ENCODE measurements at regions not wholly inside any gene's neighbourhood (a gene's known extent, or its start where the extent isn't known, plus 50 kb on each side); places are given as distances from the start of the nearest gene placed in this dataset.

- Mint-ChIP-seq H3K36me3 (ENCODE audit: insufficient read depth, unreplicated experiment) (no peaks in the 10 kb centered on the region), H3K27ac (ENCODE audit: unreplicated experiment) (no peak overlapping the region), H3K27me3 (ENCODE audit: unreplicated experiment) (peaks cover 83% of the 10 kb centered on the region), H3K4me3 (ENCODE audit: low read depth, unreplicated experiment) (no peak overlapping the region), H3K9me3 (ENCODE audit: low read depth, unreplicated experiment) (no peaks in the 10 kb centered on the region), H3K4me1 (ENCODE audit: low read depth, unreplicated experiment) (no peaks in the 10 kb centered on the region)
- intact Hi-C loops (cut with micrococcal nuclease; ENCODE audit: unreplicated experiment): no loop called here
- CTCF ChIA-PET: no interaction called here
- no peak for TF ChIP-seq CTCF (IDR thresholded peaks at IDR 0.05; ENCODE audit: unreplicated experiment)
- no peak for DNase-seq
- BruUV-seq (replicated peaks): no TSS peak
Observed at GRCh38 chr17:34493917-34494316, 85.5 kb upstream of the TMEM132E start.

- TF ChIP-seq CTCF (IDR thresholded peaks at IDR 0.05; ENCODE audit: unreplicated experiment): no peak
- Mint-ChIP-seq H3K4me1 (ENCODE audit: low read depth, unreplicated experiment) (no peaks in the 10 kb centered on the region), H3K27me3 (ENCODE audit: unreplicated experiment) (peaks cover 100% of the 10 kb centered on the region), H3K4me3 (ENCODE audit: low read depth, unreplicated experiment) (no peak overlapping the region), H3K9me3 (ENCODE audit: low read depth, unreplicated experiment) (no peaks in the 10 kb centered on the region), H3K36me3 (ENCODE audit: insufficient read depth, unreplicated experiment) (no peaks in the 10 kb centered on the region), H3K27ac (ENCODE audit: unreplicated experiment) (no peak overlapping the region)
- DNase-seq: no peak
- CTCF ChIA-PET: no interaction called here
- intact Hi-C loops (cut with micrococcal nuclease; ENCODE audit: unreplicated experiment): no loop called here
- no TSS peak for BruUV-seq (replicated peaks)
Observed at GRCh38 chr17:34487626-34488025, 91.8 kb upstream of the TMEM132E start.

GRCh38 chr17:34486761-34487160, 92.6 kb upstream of the TMEM132E start:
- intact Hi-C loops (cut with micrococcal nuclease; ENCODE audit: unreplicated experiment): no loop called here
- CTCF ChIA-PET: no interaction called here
- no peak overlapping the region for H3K4me3 Mint-ChIP-seq (ENCODE audit: low read depth, unreplicated experiment)
- BruUV-seq (replicated peaks): no TSS peak
- TF ChIP-seq CTCF (IDR thresholded peaks at IDR 0.05; ENCODE audit: unreplicated experiment): no peak
- peaks cover 100% of the 10 kb centered on the region for H3K27me3 Mint-ChIP-seq (ENCODE audit: unreplicated experiment)
- no peaks in the 10 kb centered on the region for H3K4me1 Mint-ChIP-seq (ENCODE audit: low read depth, unreplicated experiment)
- DNase-seq: no peak
- no peak overlapping the region for H3K27ac Mint-ChIP-seq (ENCODE audit: unreplicated experiment)
- no peaks in the 10 kb centered on the region for H3K36me3 Mint-ChIP-seq (ENCODE audit: insufficient read depth, unreplicated experiment)
- H3K9me3 Mint-ChIP-seq (ENCODE audit: low read depth, unreplicated experiment): no peaks in the 10 kb centered on the region

- no TSS peak for BruUV-seq (replicated peaks)
- intact Hi-C loops (cut with micrococcal nuclease; ENCODE audit: unreplicated experiment): no loop called here
- CTCF ChIA-PET: no interaction called here
- H3K9me3 Mint-ChIP-seq (ENCODE audit: low read depth, unreplicated experiment): no peaks in the 10 kb centered on the region
- H3K27ac Mint-ChIP-seq (ENCODE audit: unreplicated experiment): no peak overlapping the region
- no peaks in the 10 kb centered on the region for H3K4me1 Mint-ChIP-seq (ENCODE audit: low read depth, unreplicated experiment)
- no peaks in the 10 kb centered on the region for H3K36me3 Mint-ChIP-seq (ENCODE audit: insufficient read depth, unreplicated experiment)
- H3K4me3 Mint-ChIP-seq (ENCODE audit: low read depth, unreplicated experiment): no peak overlapping the region
- H3K27me3 Mint-ChIP-seq (ENCODE audit: unreplicated experiment): peaks cover 100% of the 10 kb centered on the region
- no peak for TF ChIP-seq CTCF (IDR thresholded peaks at IDR 0.05; ENCODE audit: unreplicated experiment)
- no peak for DNase-seq
Observed at GRCh38 chr17:34485999-34486398, 93.4 kb upstream of the TMEM132E start.
